Left lung (tissue), 4 donors: ENCODE measurements at regions not wholly inside any gene's neighbourhood (a gene's known extent, or its start where the extent isn't known, plus 50 kb on each side); places are given as distances from the start of the nearest gene placed in this dataset.

Experiments
- ATAC-seq: fragments of 200-7000 bp; cut with Tn5 transposase; one replicate; pipeline ENCODE4 v1.9.1; 2020; ENCODE audit warnings: moderate library complexity
- DNase-seq, 4 donors: peaks; one replicate each; pipeline ENCODE4 v3.0.0-alpha.2; 2013 to 2020
- H3K27ac ChIP-seq, 2 donors: fragments of 200-600 bp; sonication (generic) in 1 of 2; one replicate each; pipeline versions ENCODE4 v1.5.0 to v1.8.0; 2020 to 2021
- H3K27me3 ChIP-seq, 2 donors: fragments of 200-600 bp; sonication (generic) in 1 of 2; one replicate each; pipeline versions ENCODE4 v1.5.0 to v1.8.0; 2020 to 2021
- H3K36me3 ChIP-seq, 2 donors: fragments of 200-600 bp; sonication (generic) in 1 of 2; one replicate each; pipeline versions ENCODE4 v1.5.0 to v1.8.0; 2020 to 2021
- H3K4me1 ChIP-seq, 2 donors: fragments of 200-600 bp; one replicate each; pipeline ENCODE4 v1.8.0; 2021
- H3K4me3 ChIP-seq, 2 donors: fragments of 200-600 bp; sonication (generic) in 1 of 2; one replicate each; pipeline versions ENCODE4 v1.5.0 to v1.8.0; 2020 to 2021; ENCODE audit warnings: mild to moderate bottlenecking in 1 of 2
- H3K9me3 ChIP-seq, 2 donors: fragments of 200-600 bp; sonication (generic) in 1 of 2; one replicate each; pipeline versions ENCODE4 v1.5.0 to v1.8.0; 2020 to 2021
- intact Hi-C, 2 donors: fragments of 100-400 bp; cut with DNase I; formaldehyde crosslinking; loops; one replicate each; pipeline versions ENCODE4 v1.11.2 to v1.14.2; 2022
- TF ChIP-seq, protein P1 (sequence below), 2 donors: fragments of 200-600 bp; sonication (generic) in 1 of 2; IDR thresholded peaks; one replicate each; pipeline versions ENCODE4 v1.5.0 to v1.8.0; 2021; ENCODE audit warnings: antibody characterized with exemption in 2 of 2
- donor health status: DM: no; HTN: yes; CAD: no.
- donor health status: DM: no; HTN: no; CAD: no.

DNA sequence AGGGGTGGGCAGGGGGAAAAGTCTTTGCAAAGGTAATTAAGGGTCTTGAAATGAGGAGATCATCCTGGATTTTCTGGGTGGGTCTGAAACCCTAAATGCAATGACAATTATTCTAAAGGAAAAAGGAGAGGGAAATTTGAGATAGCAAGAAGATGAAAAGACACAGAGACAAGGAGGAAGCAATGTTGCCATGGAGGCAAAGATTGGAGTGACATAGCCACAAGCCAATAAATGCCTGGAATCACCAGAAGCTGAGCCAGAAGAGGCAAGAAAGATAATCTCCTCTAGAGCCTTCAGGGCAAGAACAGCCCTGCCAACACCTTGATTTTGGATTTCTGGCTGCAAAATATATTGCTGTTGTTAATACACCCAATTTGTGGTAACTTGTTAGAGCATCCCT is 1246.3 kb upstream of the PIK3C3 start:
- H3K4me1 ChIP-seq, result no peaks in the 10 kb centered on the region
- TF ChIP-seq, protein P1, sequence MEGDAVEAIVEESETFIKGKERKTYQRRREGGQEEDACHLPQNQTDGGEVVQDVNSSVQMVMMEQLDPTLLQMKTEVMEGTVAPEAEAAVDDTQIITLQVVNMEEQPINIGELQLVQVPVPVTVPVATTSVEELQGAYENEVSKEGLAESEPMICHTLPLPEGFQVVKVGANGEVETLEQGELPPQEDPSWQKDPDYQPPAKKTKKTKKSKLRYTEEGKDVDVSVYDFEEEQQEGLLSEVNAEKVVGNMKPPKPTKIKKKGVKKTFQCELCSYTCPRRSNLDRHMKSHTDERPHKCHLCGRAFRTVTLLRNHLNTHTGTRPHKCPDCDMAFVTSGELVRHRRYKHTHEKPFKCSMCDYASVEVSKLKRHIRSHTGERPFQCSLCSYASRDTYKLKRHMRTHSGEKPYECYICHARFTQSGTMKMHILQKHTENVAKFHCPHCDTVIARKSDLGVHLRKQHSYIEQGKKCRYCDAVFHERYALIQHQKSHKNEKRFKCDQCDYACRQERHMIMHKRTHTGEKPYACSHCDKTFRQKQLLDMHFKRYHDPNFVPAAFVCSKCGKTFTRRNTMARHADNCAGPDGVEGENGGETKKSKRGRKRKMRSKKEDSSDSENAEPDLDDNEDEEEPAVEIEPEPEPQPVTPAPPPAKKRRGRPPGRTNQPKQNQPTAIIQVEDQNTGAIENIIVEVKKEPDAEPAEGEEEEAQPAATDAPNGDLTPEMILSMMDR (IDR thresholded peaks at IDR 0.05), result no peak
- H3K9me3 ChIP-seq, result no peaks in the 10 kb centered on the region
- no peaks in the 10 kb centered on the region for H3K36me3 ChIP-seq
- intact Hi-C loops, result no loop called here
- no peak overlapping the region for H3K4me3 ChIP-seq
- ATAC-seq (no peak), DNase-seq (no peak)
- no peaks in the 10 kb centered on the region for H3K27me3 ChIP-seq
- H3K27ac ChIP-seq, result no peak overlapping the region

DNA sequence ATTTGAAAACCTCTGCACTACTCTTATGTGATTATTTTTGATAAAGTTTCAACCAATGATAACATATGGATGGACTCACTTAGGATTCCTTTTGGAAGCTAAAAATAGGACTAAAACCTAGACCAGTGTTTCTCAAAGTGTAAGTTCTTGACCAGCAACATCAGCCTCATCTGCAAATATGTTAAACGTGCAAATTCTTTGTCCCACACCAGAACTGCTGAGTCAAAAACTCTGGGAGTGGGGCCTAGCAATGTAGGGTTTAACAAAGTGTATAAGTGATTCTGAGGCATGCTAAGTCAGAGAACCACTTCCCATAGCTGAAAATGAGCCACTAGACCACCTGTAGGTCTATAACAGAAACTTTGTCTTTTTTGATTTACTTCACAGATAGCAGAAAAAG is 1247.2 kb upstream of the PIK3C3 start:
- Histone ChIP-seq H3K4me1 (no peaks in the 10 kb centered on the region), H3K9me3 (no peaks in the 10 kb centered on the region), H3K36me3 (no peaks in the 10 kb centered on the region), H3K4me3 (no peak overlapping the region), H3K27ac (no peak overlapping the region), H3K27me3 (no peaks in the 10 kb centered on the region)
- ATAC-seq (no peak), DNase-seq (no peak)
- TF ChIP-seq, protein P1 (IDR thresholded peaks at IDR 0.05), result no peak
- intact Hi-C loops, result no loop called here

- no peaks in the 10 kb centered on the region for H3K27me3 ChIP-seq
- no peak for DNase-seq
- no peaks in the 10 kb centered on the region for H3K4me1 ChIP-seq
- H3K27ac ChIP-seq, result no peak overlapping the region
- H3K4me3 ChIP-seq, result no peak overlapping the region
- TF ChIP-seq, protein P1 (IDR thresholded peaks at IDR 0.05), result no peak
- no peak for ATAC-seq
- H3K9me3 ChIP-seq, result peaks cover 0 to 30% of the 10 kb centered on the region in 2 donors
- no peaks in the 10 kb centered on the region for H3K36me3 ChIP-seq
- intact Hi-C loops, result no loop called here
These were observed 1256.9 kb upstream of the PIK3C3 start for GRCh38 chr18:40698129-40698528.

GRCh38 chr18:40695526-40695925 is 1259.5 kb upstream of the PIK3C3 start:
- intact Hi-C loops, result no loop called here
- DNase-seq, result no peak
- H3K4me3 ChIP-seq, result no peak overlapping the region
- no peaks in the 10 kb centered on the region for H3K4me1 ChIP-seq
- TF ChIP-seq, protein P1 (IDR thresholded peaks at IDR 0.05), result no peak
- H3K27me3 ChIP-seq, result no peaks in the 10 kb centered on the region
- no peak overlapping the region for H3K27ac ChIP-seq
- H3K36me3 ChIP-seq, result no peaks in the 10 kb centered on the region
- peaks cover 0 to 27% of the 10 kb centered on the region in 2 donors for H3K9me3 ChIP-seq
- no peak for ATAC-seq

DNA sequence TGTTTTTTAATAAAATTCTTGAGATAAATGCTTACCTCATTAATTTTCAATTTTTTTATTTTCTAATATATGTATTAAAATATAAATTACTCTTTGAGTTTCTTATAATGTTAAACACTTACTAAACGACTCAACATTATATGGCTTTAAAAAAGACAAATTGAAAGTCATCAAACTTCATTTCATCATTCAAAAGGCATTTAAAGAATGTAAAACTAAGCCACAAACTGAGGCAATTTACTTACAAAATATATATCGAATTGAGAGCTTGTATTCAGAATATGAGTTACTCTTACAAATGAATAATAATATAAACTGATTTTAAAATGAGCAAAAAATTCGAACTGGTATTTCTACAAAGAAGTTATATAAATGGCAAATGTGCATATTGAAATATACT is 1262.2 kb upstream of the PIK3C3 start:
- TF ChIP-seq, protein P1 (IDR thresholded peaks at IDR 0.05), result no peak

More for the DNA sequence above, 1262.2 kb upstream of the PIK3C3 start:
- intact Hi-C loops, result no loop called here
- no peak for ATAC-seq
- Histone ChIP-seq H3K27ac (no peak overlapping the region), H3K27me3 (no peaks in the 10 kb centered on the region), H3K4me1 (no peaks in the 10 kb centered on the region), H3K36me3 (no peaks in the 10 kb centered on the region), H3K9me3 (peaks cover 0 to 16% of the 10 kb centered on the region in 2 donors), H3K4me3 (no peak overlapping the region)
- no peak for DNase-seq
